ENCODE measurements at regions not wholly inside any gene's neighbourhood (a gene's known extent, or its start where the extent isn't known, plus 50 kb on each side); places are given as distances from the start of the nearest gene placed in this dataset.
"Not testable (repeated sequence)": the region's sequence is repeated elsewhere in the genome, so short reads cannot be mapped to it uniquely, and the experiment has no call there.

GRCh38 chr19:28309070-28309469, 903.9 kb downstream of the UQCRFS1 start:
- no peaks in the 10 kb centered on the region for H3K4me1 Mint-ChIP-seq
- no peak overlapping the region for H3K4me3 Mint-ChIP-seq
- H3K27me3 Mint-ChIP-seq = no peaks in the 10 kb centered on the region
- ATAC-seq (ENCODE audit: low read depth) (no peak), DNase-seq (ENCODE audit: low spot score in 2 of 2) (no peak)
- no peaks in the 10 kb centered on the region for H3K36me3 Mint-ChIP-seq
- H3K27ac Mint-ChIP-seq = no peak overlapping the region
- H3K9me3 Mint-ChIP-seq = peaks cover 5% of the 10 kb centered on the region

- Mint-ChIP-seq H3K4me3 (no peak overlapping the region), H3K4me1 (no peaks in the 10 kb centered on the region), H3K9me3 (peaks cover 7% of the 10 kb centered on the region), H3K36me3 (no peaks in the 10 kb centered on the region), H3K27ac (no peak overlapping the region), H3K27me3 (no peaks in the 10 kb centered on the region)
- no peak for ATAC-seq (ENCODE audit: low read depth)
- DNase-seq (ENCODE audit: low spot score in 2 of 2) = no peak
These were observed 905.0 kb downstream of the UQCRFS1 start for GRCh38 chr19:28307963-28308362.

DNA sequence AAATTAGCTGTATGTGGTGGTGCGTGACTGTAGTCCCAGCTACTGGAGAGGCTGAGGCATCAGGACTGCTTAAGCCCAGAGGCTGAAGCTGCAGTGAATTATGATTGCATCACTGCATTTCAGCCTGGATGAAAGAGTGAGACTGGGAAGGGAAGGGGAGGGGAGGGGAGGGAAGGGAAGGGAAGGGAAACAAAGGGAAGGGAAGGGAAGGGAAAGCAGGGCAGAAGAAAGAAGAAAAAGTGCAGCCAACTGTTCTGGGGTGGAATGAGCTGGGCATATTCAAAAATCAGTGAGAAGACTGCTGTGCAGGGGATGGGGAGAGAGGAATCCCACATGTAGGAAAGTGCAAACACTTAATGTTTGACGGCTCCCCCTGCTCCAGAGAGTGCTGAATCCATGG, 905.5 kb downstream of the UQCRFS1 start:
- Mint-ChIP-seq H3K27ac (no peak overlapping the region), H3K4me3 (no peak overlapping the region), H3K36me3 (no peaks in the 10 kb centered on the region), H3K4me1 (no peaks in the 10 kb centered on the region), H3K27me3 (no peaks in the 10 kb centered on the region), H3K9me3 (peaks cover 10% of the 10 kb centered on the region)
- DNase-seq (ENCODE audit: low spot score in 2 of 2) = no peak
- ATAC-seq (ENCODE audit: low read depth) = no peak

GRCh38 chr19:28305513-28305912, 907.4 kb downstream of the UQCRFS1 start:
- peaks cover 11% of the 10 kb centered on the region for H3K9me3 Mint-ChIP-seq
- DNase-seq (ENCODE audit: low spot score in 2 of 2) (no peak), ATAC-seq (ENCODE audit: low read depth) (no peak)
- no peak overlapping the region for H3K4me3 Mint-ChIP-seq
- no peaks in the 10 kb centered on the region for H3K36me3 Mint-ChIP-seq
- H3K27ac Mint-ChIP-seq = no peak overlapping the region
- no peaks in the 10 kb centered on the region for H3K4me1 Mint-ChIP-seq
- H3K27me3 Mint-ChIP-seq = no peaks in the 10 kb centered on the region

DNA sequence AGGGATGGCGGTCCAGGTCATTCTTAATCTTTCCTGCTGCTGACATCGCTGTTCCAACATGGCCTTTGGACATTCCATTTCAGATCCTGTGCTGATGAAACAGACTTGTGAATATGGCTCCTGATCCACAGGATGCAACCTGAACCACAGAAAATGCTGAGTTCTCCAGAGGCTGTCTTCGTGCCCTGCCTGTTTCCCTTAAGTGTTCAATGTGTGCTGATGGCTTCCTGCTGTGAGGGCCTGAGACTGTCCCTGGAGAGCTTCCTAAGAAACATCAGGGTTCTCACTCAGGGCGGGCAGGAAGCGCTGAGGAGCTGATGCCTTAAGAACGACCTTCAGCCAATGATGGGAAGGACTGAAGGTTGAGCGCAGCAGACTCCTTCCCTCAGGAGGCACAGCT, 909.4 kb downstream of the UQCRFS1 start:
- Mint-ChIP-seq H3K4me3 (no peak overlapping the region), H3K4me1 (no peaks in the 10 kb centered on the region), H3K27me3 (peaks cover 1% of the 10 kb centered on the region), H3K9me3 (peaks cover 10% of the 10 kb centered on the region), H3K27ac (no peak overlapping the region), H3K36me3 (no peaks in the 10 kb centered on the region)
- no peak for ATAC-seq (ENCODE audit: low read depth)
- no peak for DNase-seq (ENCODE audit: low spot score in 2 of 2)

DNA sequence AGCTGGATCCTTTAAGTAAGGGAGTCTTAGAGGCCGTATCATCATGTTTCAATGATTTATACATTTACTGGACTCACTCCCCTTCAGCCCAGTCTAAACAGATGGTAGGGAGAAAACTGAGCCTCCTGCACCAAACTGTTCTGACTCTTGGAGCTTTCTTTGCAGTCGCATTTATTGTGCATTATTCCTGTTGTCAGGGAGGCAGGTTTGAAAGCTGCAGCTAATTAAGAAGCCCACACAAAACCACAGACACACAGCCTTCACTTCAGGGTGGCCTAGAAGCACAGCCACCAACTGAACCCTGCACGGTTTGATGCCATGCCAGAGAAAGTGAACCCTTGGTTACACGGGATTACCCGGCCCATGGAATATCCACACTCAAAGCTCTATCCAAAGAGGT, 911.0 kb downstream of the UQCRFS1 start:
- H3K27ac Mint-ChIP-seq = no peak overlapping the region
- DNase-seq (ENCODE audit: low spot score in 2 of 2) = no peak
- H3K4me1 Mint-ChIP-seq = no peaks in the 10 kb centered on the region

DNA sequence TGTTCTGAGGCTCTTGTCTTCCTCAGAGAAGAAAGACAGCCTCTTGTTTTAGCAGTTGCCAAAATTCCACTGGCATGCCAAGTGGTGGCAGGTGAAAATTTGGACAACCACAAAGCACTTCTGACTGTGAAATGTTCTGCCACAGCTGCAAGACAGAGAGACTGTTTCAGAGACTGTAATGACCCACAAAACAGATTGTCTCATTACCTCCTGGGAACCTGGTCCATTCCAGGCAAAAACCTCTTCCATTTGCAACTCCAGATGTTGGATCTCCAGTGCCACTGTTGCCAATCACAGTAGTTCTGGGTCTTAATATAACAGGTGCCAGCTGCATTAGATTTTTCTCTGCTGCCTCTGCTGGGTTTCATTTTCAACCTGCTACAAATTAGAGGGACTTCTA, 911.5 kb downstream of the UQCRFS1 start:
- peaks cover 9% of the 10 kb centered on the region for H3K9me3 Mint-ChIP-seq
- H3K36me3 Mint-ChIP-seq = no peaks in the 10 kb centered on the region
- no peak overlapping the region for H3K4me3 Mint-ChIP-seq
- H3K27ac Mint-ChIP-seq = no peak overlapping the region
- DNase-seq (ENCODE audit: low spot score in 2 of 2) = no peak
- peaks cover 1% of the 10 kb centered on the region for H3K27me3 Mint-ChIP-seq
- no peaks in the 10 kb centered on the region for H3K4me1 Mint-ChIP-seq
- ATAC-seq (ENCODE audit: low read depth) = no peak

More for the DNA sequence above, 911.0 kb downstream of the UQCRFS1 start:
- H3K27me3 Mint-ChIP-seq = peaks cover 1% of the 10 kb centered on the region
- peaks cover 7% of the 10 kb centered on the region for H3K9me3 Mint-ChIP-seq
- H3K4me3 Mint-ChIP-seq = no peak overlapping the region
- no peaks in the 10 kb centered on the region for H3K36me3 Mint-ChIP-seq
- ATAC-seq (ENCODE audit: low read depth) = no peak

DNA sequence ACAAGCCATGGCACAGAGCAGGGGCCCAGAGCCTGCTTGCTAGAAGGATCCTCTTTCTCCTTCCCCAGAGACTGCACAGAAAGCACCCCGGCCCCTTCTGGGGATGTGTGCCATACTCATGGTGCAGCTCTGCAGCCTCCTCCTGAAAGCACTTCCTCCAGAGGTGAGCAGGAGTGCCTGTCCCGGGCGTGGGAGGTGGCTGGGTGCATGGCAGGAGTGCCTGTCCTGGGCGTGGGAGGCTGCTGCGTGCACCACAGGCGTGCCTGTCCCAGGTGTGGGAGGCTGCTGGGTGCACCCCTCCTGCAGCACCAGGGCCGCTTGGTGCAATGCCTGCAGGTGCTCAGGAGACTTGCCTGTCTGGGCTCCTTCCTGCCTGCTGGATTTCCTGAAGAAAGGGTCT, 913.3 kb downstream of the UQCRFS1 start:
- Mint-ChIP-seq H3K4me1 (no peaks in the 10 kb centered on the region), H3K4me3 (no peak overlapping the region)

DNA sequence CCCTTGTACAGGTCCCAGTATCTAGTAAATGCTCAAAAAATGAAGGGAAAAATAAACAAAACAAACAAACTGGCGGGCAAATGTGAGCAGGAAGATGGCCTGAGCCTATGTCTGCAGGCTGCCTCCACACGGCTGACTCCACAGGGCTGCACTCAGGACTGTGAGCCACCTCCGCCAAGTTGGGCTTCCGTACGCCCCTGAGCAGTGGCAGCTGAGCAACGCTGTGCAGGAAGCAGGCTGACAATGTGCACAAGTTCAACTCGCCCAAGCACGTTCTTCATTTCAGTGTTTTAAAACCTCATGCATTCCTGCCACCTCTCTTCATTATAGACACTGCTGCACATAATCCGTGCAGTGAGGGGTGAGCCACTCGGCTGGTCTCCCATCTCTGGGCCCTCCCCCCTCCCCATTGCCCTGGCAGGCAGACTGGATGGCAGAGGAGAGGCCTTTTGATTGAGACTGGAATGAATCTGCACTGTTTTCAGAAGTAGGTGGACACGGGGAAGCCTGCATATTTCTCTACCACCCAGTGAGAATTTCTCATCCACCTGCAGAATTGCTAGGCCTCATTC, 915.3 kb downstream of the UQCRFS1 start:
- H3K27me3 Mint-ChIP-seq = peaks cover 1% of the 10 kb centered on the region
- no peak overlapping the region for H3K27ac Mint-ChIP-seq
- H3K4me1 Mint-ChIP-seq = no peaks in the 10 kb centered on the region
- ATAC-seq (ENCODE audit: low read depth) (no peak), DNase-seq (ENCODE audit: low spot score in 2 of 2) (no peak)
- H3K4me3 Mint-ChIP-seq = no peak overlapping the region
- no peaks in the 10 kb centered on the region for H3K36me3 Mint-ChIP-seq
- peaks cover 9% of the 10 kb centered on the region for H3K9me3 Mint-ChIP-seq

More for the DNA sequence above, 913.3 kb downstream of the UQCRFS1 start:
- Mint-ChIP-seq H3K36me3 (no peaks in the 10 kb centered on the region), H3K9me3 (peaks cover 13% of the 10 kb centered on the region), H3K27ac (no peak overlapping the region), H3K27me3 (peaks cover 1% of the 10 kb centered on the region)
- DNase-seq (ENCODE audit: low spot score in 2 of 2) (no peak), ATAC-seq (ENCODE audit: low read depth) (no peak)

DNA sequence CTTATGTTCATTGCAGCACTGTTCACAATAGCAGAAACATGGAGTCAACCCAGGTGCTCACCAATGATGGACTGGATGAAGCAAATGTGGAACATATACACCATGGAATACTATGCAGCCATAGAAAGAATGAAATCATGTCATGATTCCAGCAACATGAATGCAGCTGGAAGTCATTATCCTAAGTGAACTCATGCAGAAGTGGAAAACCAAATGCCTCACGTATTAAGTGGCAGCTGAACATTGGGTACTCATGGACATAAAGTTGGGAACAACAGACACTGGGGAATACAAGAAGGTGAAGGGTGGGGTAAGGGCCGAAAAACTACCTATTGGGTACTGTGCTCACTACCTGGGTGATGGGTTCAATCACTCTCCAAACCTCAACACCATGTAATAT, 915.9 kb downstream of the UQCRFS1 start:
- no peaks in the 10 kb centered on the region for H3K36me3 Mint-ChIP-seq
- peaks cover 1% of the 10 kb centered on the region for H3K27me3 Mint-ChIP-seq
- DNase-seq (ENCODE audit: low spot score in 2 of 2) = no peak
- no peak for ATAC-seq (ENCODE audit: low read depth)
- no peaks in the 10 kb centered on the region for H3K4me1 Mint-ChIP-seq
- H3K27ac Mint-ChIP-seq = no peak overlapping the region
- peaks cover 7% of the 10 kb centered on the region for H3K9me3 Mint-ChIP-seq
- no peak overlapping the region for H3K4me3 Mint-ChIP-seq

DNA sequence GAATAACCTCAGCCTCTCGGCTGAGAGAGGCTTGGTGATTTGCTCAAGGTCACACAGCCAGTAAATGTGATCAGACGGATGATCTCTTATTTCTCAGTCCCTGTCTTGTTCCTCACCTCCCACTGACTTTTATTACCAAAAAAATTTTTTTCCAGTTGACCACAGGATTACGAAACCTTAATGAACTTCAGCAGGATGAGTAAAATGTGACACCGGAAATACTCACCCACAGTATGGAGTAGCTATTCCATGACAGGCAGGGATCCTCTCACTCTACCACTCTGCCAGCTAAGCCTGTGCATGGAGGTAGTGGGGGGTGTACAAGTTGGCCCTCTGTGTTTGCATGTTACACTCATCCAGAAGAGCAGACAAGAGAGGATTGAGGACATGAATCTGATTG, 916.4 kb downstream of the UQCRFS1 start:
- peaks cover 11% of the 10 kb centered on the region for H3K9me3 Mint-ChIP-seq
- no peak for ATAC-seq (ENCODE audit: low read depth)
- no peaks in the 10 kb centered on the region for H3K4me1 Mint-ChIP-seq
- no peaks in the 10 kb centered on the region for H3K36me3 Mint-ChIP-seq
- no peak overlapping the region for H3K4me3 Mint-ChIP-seq
- no peak overlapping the region for H3K27ac Mint-ChIP-seq
- no peak for DNase-seq (ENCODE audit: low spot score in 2 of 2)
- peaks cover 3% of the 10 kb centered on the region for H3K27me3 Mint-ChIP-seq

DNA sequence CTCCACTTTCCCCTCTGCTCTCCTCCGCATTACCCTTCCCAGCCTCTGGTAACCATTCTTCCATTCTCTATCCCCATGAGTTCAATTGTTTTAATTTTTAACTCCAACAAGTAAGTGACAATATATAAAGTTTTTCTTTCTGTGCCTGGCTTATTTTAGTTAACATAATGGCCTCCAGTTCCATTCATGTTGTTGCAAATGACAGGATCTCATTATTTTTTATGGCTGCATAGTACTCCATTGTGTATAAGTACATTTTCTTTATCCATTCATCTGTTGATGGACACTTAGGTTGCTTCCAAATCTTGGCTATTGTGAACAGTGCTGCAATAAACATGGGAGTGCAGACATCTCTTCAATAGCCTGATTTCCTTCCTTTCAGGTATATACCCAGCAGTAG, 918.0 kb downstream of the UQCRFS1 start:
- H3K27me3 Mint-ChIP-seq; ATAC-seq (ENCODE audit: low read depth); H3K27ac Mint-ChIP-seq; H3K36me3 Mint-ChIP-seq; DNase-seq (ENCODE audit: low spot score in 2 of 2); H3K4me3 Mint-ChIP-seq; H3K4me1 Mint-ChIP-seq: not testable (repeated sequence)
- peaks cover 11% of the 10 kb centered on the region for H3K9me3 Mint-ChIP-seq

GRCh38 chr19:28294395-28294794, 918.6 kb downstream of the UQCRFS1 start:
- Mint-ChIP-seq H3K4me1 (no peaks in the 10 kb centered on the region), H3K9me3 (peaks cover 11% of the 10 kb centered on the region), H3K27ac (no peak overlapping the region), H3K27me3 (peaks cover 3% of the 10 kb centered on the region), H3K36me3 (no peaks in the 10 kb centered on the region), H3K4me3 (no peak overlapping the region)
- no peak for DNase-seq (ENCODE audit: low spot score in 2 of 2)
- ATAC-seq (ENCODE audit: low read depth) = no peak

GRCh38 chr19:28293685-28294084, 919.3 kb downstream of the UQCRFS1 start:
- Mint-ChIP-seq H3K27ac (no peak overlapping the region), H3K9me3 (peaks cover 9% of the 10 kb centered on the region), H3K4me3 (no peak overlapping the region), H3K27me3 (peaks cover 2% of the 10 kb centered on the region), H3K4me1 (no peaks in the 10 kb centered on the region), H3K36me3 (no peaks in the 10 kb centered on the region)
- DNase-seq (ENCODE audit: low spot score in 2 of 2) = no peak
- no peak for ATAC-seq (ENCODE audit: low read depth)

- ATAC-seq (ENCODE audit: low read depth) (no peak), DNase-seq (ENCODE audit: low spot score in 2 of 2) (no peak)
- no peak overlapping the region for H3K27ac Mint-ChIP-seq
- H3K36me3 Mint-ChIP-seq = no peaks in the 10 kb centered on the region
- H3K4me1 Mint-ChIP-seq = no peaks in the 10 kb centered on the region
- H3K4me3 Mint-ChIP-seq = no peak overlapping the region
- peaks cover 9% of the 10 kb centered on the region for H3K9me3 Mint-ChIP-seq
- H3K27me3 Mint-ChIP-seq = peaks cover 2% of the 10 kb centered on the region
These were observed 920.0 kb downstream of the UQCRFS1 start for GRCh38 chr19:28292822-28293500.

Measured in memory B cell (primary cell).